Colon (tissue), 2 donors: ENCODE measurements at regions not wholly inside any gene's neighbourhood (a gene's known extent, or its start where the extent isn't known, plus 50 kb on each side); places are given as distances from the start of the nearest gene placed in this dataset.

Experiments
- FAIRE-seq: peaks from 2 replicates; lab custom pipeline; 2012; peaks lifted over from hg19 to GRCh38; lab: Jason Lieb, UNC
- donor health status: control.
- donor health status: control.

DNA sequence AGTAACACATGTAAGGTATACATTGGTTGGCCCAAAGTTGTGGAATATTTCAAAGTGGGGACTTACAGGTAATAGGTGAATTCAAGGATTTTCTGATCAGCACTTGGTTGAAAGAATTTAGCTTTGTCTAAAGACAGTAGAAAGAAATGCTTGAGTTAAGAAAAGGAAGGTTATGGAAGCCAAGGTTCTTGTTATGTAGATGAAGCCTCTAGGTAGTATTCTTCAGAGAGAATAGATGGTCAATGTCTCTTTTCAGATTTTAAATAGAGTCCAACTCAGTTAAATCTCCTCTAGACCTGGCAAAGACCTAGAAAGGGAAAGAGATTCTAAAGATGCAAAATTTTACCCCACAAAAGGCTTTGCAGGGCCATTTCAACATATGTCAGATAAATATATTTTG is 157.4 kb downstream of the ANKRD30B start:
- no peak for FAIRE-seq

DNA sequence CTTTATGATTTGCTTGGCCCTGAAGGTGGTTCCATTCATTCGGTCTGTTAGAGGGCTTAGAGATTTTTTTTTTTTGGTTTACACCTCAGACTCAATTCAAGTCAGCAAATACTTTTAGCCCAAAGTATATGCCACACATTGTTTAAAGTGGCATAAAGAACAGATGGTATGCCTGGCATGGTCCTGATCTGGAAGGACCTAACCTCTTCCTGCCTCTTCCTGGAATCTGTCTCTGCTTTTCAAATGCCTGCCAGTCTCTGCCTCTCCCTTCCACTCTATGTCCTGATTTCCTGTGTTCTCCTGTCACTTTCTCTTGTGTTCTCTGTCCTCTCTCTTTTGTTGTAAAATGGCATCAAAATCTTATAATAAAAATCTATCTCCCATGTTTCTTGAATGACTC is 158.0 kb downstream of the ANKRD30B start:
- no peak for FAIRE-seq

DNA sequence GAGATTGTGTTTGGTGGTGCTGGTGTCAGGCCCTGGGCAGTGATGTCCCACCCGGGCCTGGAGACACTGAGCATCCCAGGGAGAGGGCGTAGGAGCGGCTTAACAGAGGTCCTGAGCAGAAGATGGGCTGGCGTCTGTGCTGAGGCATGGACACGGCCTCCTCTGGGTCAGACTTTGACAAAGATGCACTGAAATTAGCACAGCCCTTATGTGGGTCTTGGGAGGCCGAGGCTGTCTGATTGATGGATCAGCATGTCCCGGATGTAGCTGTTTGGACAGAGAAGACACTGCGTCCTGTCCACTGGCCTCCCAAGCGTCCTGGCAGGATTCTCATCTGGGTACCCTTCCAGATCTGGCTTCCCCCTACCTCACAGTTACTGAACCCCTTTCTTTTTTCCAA is 159.4 kb downstream of the ANKRD30B start:
- no peak for FAIRE-seq

DNA sequence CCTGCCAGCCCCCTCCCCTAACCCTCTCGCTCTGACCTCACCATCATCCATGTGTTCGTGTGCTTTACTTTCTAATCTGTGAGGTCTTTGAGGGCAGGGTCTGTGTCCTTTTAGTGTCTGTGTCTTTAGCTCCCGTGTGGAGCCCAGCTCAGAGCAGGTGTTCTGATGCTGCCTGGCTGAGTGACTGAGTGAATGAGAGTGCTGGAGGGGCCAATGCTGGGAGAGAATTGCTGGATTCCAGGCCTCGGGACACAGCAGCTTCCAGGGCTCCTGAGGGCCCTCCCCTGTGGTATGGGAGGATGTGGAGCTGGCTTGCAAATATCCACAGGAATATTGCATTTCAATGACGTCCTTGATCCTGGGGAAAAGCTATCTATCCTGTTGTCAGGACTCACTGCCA is 160.6 kb downstream of the ANKRD30B start:
- no peak for FAIRE-seq

DNA sequence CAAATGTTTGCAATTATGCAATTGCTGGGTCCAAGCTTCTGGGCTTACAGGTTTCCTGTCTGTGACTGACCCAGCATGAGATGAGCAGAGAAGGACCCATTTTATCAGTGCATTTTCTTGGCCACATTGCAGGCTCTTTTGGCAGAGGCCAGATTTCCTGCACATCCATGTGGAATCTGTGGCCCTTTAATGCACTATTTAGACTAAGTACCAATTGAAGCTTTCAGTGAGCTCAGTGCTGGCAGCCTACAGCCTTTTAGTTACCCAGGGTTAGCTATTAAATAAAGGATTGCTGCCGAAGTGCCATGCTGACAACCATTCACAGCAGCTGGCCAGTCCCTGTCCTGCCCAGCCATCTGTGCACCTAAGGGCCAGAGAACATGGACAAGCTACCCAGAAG is 165.0 kb downstream of the ANKRD30B start:
- no peak for FAIRE-seq

DNA sequence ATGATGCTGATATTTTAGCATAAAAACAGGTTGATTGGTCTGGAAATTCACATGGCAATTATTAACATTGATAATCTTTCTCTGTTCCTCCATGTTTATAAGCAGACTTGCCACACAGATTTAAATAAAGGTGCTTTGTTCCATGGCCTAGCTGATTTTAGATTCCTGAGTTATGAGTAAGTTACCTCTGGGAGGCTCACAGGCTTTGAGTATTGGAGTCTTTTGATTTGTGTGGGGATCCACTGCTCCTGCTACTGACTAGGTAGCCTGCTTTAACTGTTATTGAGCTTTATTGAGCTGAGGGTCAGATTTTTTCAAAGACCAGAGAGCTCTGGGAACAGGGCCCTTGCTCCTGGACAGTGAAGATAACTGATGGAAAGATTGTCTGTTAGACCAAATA is 166.1 kb downstream of the ANKRD30B start:
- no peak for FAIRE-seq

DNA sequence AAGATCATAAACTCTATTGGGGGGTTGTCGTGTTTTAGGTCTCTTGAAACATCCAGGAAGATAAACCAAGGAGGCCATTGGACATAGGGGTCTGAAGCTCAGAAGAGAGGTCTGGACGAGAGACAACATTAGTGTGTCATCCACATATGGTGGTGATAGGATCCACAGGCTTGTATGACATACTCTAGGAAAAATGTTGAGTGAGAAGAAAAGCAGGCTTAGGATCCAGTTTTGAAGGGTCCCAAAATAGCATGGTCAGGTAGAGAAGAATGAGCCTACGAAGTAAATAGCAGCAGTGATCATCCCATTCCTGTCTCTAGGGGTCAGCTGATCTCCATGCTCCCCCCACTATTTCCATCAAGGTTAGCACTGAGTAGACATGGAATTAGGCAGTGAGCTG is 166.8 kb downstream of the ANKRD30B start:
- no peak for FAIRE-seq

DNA sequence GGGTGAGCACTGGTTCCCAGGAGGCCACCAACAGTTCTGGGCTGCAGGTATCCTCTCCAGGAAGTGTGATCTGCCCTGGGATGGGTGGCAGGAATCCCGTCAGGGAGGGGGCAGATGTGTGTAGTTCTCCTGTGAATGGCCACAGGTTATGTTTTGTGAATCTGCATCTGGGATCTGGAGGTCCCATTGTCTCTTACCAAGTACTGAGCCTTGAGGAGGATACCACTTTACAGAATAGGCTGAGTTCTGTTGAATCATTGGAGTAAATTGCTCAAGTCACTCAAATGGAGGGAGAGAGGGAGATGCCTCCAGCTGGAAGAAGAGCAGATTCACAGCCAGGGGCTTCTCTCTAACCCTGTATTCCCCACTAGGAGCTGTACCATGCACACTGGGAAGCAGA is 168.2 kb downstream of the ANKRD30B start:
- FAIRE-seq, result no peak

DNA sequence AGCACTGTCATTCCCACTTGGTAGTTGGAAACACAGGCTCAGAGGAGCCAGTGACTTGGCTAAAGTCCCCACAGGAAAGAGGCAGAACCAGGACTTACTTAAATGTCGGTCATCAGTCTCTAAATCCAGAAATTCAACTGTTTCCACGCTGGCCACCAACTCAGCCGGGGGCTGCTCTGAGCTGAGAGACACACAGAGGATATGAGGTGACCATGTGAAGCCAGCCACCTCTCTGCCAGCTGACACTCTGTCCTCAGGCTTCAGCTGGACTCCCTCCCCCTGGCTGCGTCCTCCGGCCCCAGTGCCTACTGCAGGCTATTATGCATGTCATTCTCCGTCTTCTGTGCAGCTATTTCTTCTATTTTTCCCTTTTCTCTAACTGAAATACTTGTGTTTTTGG is 168.9 kb downstream of the ANKRD30B start:
- no peak for FAIRE-seq

DNA sequence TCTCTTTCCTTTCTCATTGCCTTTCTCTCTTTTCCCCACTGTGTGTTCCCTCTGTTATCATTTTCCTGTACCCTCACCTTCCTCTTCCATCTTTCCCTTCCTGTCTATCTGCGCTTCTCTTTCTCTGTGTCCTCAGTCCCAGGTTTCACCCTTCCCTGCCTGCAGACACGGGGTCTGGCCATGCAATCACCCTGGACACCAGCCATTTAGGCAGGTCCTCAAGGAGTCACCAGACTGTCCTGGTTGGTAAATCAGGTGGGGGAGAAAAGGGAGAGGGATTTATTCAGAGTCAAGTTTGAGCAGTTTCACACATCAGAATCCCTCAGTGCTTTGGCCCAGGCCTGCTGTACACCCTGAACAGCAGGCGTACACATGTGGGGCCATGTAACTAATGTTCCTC is 169.3 kb downstream of the ANKRD30B start:
- no peak for FAIRE-seq

DNA sequence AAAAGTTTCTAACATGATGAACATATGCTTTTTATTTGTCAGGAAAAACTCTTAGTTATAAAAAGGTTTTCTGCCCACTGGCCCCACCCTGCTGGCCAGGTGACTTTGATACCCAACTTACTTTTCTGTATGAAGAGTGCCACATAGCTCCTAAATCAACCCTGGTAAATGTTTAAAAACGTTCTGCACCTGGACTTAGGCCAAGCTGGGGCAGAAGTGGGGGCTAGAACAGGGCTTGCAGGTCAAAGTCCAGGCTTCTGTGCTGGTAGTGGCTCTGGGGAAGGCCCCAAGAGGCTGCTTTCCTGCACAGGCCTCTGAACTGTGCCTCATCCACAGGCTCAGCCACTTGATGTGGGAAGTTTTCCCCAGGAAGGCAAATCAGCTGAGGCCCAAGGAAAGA is 171.7 kb downstream of the ANKRD30B start:
- FAIRE-seq, result no peak

DNA sequence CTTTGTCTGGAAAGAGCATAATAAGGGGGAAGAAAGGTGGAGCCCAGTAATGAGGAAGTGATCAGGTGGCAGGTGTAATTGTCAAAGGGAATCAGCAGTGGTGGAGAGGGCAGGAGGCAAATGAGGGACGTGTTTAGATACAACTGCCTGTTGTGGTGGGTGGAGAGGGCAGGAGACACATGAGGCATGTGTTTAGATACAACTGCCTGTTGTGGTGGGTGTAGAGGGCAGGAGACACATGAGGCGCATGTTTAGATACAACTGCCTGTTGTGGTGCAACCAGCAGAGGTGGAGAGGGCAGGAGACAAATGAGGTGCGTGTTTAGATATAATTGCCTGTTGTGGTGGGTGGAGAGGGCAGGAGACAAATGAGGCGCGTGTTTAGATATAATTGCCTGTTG is 173.1 kb downstream of the ANKRD30B start:
- FAIRE-seq, result no peak

DNA sequence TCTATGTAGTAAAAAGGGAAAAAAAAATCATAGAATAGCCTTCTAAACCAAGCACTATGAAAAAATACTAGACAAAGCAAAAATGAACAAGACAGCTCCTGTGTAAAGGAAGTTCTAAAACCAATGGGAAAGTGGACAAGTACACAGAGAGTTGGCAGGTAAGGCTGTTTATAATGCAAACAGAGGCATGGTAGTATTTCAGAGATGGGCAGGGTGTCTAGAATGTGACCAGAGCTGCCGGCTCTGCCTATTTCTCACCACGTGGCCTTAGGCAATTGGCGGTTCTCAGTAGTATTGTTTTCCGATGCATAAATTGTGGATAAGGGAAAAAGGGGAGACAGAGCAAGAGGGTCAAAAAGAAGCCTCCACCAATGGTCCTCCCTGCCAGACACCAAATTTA is 173.6 kb downstream of the ANKRD30B start:
- no peak for FAIRE-seq

DNA sequence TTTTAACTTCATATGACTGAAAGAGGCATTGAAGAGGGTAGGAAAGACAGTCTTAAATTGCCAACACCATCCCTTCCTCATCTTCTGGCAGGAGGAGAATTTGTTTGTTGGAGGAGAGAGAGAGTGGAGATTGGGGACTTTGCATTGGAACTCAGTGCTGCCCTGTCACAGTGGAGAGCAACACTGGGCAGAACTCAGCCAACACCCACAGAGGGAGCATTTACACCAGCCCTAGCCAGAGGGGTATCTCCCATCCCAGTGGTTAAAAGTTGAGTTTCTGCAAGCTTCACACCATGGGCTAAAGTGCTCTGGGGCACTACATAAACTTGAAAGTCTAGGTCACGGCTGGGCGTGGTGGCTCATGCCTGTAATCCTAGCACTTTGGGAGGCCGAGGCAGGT is 174.1 kb downstream of the ANKRD30B start:
- FAIRE-seq, result no peak

DNA sequence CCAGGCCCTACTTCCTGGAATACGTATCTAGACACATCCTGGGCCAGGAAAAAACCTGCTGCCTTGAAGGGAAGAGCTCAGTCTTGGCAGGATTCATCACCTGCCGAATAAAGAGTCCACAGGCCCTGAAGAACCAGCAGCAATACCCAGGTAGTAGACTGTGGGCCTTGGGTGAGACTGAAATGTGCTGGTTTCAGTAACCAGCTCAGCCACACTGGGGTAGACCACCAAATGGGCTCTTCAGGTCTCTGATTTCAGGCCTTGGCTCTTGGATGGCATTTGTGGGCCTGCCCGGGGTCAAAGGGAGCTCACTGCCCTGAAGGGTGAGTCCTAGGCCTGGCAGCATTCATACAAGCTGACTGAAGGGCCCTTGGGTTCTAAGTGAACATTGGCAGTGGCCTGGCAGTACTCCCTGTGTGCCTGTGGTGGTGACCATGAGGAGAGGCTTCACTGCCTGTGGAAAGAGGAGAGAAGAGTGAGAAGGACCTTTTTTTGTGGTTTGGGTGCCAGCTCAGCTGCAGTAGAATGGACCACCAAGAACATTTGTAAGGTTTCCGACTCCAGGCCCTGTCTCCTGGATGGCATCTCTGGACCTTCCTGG is 175.1 kb downstream of the ANKRD30B start:
- no peak for FAIRE-seq

DNA sequence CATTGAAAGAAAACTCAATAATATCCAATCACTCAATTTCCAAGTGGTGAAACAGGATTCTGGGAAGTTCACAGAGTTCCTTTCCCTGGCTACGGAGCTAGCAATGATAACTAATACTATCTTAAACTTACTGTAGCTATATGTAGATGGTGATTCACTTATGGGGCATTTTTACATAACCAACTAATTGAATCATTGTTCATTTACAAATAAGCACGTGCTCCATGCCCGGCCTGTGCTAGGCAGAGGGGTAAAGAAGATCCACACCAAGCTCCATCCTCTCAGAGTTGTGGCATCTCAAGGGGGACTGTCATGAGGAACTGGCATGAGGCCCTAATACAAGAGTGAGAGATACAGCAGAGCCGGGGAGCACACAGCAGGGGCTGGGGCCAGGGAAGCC is 176.3 kb downstream of the ANKRD30B start:
- no peak for FAIRE-seq

DNA sequence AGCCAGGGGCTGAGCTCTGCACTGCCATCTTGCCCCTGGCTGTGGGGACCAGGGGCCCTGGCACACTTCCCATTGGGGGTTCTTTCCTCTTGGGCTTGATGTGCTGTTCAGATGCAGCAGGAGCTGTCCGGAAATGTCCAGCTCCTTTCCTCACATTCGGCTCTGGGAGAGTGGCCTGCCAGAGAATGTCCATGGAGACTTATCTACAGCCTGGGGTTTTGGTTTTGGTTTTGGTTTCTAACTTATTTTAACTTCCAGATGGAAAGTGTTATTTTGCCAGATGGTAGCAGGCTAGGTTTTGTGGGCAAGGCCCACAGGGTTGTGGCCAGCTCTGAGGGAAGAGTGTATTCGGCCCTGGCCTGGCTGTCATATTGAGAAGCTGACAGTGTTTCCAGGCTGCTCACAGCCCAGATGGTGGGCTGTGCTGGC is 177.3 kb downstream of the ANKRD30B start:
- FAIRE-seq, result no peak

DNA sequence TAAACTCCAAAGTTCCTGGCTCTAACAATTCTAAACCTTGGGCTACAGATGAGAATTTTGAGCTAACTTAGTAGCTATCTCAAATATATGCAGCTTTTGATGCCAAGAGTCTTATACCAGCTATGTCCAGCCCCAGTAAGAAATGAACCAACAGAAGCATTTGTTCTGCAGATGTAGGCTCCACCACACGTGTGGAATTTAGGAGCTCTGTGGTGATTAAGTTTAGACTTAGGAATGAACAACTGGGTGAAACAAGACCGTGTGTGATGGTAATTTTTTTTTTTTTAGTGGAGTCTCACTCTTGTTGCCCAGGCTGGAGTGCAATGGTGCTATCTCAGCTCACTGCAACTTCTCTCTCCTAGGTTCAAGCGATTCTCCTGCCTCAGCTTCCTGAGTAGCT is 179.7 kb downstream of the ANKRD30B start:
- no peak for FAIRE-seq

DNA sequence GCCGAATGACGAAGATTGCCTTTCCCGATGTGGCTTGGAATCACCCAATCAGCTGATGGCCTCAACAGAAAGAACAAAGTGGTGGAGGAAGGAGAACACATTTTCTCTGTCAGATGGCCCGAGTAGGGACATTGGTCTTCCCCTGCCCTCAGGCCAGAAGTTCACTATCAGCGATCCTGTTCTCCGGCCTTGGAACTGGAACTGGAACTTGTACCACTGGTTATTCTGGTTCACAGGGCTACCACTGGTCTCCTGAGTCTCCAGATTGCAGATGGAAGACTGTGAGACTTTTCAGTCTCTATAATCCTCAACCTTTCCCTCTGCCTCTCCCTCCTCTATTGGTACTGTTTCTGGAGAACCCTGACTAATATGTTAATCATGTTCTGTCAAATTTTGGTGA is 180.4 kb downstream of the ANKRD30B start:
- FAIRE-seq, result no peak

DNA sequence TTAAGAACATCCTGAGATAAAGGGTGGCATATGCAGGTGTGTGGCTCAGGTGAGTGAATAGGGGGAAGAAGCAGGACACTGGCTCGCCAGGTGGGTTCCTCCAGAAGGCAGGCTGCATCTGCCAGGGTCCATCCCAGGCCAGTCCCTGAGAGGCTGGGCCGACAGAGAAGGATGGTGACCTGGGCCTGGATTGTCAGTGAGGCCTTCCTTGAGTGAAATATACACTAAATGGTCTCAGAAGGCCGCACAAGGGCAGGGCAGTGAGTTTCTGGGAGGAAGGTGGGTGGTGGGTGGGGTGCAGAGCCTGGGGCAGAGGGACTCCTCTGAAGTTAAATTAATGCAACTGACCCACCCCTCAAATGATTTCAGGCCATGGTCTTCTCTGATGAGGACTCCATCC is 182.1 kb downstream of the ANKRD30B start:
- no peak for FAIRE-seq

DNA sequence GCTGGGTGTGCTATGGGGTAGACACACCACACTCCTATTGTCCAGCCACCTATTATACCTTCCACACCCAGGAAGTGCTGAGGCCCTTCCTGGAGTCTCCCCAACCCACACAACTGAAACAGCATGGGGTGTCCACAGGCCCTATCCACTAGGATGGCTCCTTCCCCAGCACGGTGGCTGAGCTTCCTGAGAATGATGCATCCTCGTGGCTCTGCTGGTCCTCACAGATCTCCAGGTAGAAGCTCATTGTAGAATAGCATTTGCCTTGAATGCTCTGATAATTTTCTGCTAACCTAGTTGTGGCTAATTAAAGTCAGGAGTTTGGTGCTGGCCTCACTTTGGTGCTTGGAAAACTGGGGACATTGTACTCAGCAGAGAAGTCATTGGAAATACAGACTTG is 182.6 kb downstream of the ANKRD30B start:
- no peak for FAIRE-seq

DNA sequence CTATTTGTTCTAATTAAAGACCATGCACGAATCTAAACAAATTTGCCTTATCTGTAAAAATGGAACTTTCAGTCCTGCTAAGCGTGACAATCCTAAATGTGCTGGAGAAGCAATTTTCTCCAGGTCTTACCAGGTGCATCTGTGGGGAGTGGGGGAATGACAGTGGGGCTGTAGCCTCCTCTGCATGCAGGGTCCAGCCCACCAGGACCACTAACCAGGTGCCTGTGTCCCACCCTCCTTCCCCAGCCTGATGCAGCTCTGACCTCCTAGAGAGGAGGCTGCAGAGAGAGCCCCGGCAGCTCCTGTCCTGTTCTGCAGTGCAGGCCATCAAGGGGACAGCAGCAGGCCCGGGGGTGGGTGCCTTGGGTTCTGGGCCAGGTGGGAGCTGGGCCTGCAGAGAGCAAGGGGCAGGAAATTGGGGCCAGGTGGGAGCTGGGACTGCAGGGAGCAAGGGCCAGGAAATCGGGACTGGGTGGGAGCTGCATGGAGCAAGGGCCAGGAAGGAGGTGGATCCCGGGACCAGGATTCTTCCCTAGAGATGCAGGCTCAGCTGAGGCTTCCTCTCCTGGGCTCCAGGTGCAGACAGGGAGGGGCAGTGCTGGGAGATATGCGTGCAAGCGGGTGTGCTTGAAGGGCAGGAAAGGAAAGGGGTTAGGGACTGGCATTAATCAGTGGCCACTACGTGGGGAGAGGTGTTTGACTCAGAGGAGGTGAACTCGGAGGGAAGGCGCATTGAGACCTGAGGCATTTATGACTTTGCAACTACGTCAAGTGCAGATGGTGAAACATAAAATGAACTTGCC is 185.3 kb downstream of the ANKRD30B start:
- no peak for FAIRE-seq

DNA sequence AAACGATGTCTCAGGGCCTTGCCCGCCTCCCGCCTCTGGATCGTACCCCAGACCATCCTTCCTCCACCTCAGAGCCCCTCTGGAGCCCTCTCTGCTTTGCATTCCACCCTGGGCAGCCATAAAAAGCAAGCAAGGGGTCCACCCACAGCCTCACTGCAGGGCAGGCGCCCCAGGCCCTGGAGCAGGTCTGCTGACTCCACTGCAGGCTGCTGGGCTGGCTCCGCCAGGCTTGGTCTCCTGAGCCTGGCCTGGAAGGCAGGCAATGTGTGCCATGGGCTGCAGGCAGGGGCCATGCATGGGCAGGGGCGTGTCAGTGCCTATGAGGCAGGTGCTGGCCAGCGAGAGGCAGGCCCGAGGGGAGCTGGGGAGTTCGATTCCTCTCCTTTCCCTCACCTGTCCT is 186.0 kb downstream of the ANKRD30B start:
- FAIRE-seq, result no peak

DNA sequence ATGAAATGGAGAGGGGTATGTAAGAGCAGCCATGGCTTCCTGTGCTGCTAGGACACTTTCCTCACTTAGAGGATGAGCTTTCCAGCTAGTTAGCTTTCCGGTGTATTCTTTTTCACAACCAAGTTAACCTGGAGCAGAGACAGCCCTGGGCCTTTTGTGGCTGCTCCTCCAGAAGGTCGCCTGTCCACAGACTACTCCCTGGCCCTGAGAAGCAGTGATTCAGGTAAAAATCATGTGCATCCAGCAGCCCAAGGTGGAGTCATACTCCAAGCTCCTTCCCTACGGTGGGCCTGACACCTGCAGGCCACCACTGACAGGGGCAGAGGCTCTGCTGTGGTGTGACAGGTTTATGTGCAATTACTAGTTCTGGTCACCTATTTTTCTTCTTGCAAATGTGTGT is 187.2 kb downstream of the ANKRD30B start:
- FAIRE-seq, result no peak
